ENCODE measurements at regions not wholly inside any gene's neighbourhood (a gene's known extent, or its start where the extent isn't known, plus 50 kb on each side); places are given as distances from the start of the nearest gene placed in this dataset.

- no peak for DNase-seq (ENCODE audit: low spot score)
- intact Hi-C loops (cut with DNase I), result loop anchor here in 1 of 2 donors (5.0 kb wide), 1 partner anchor 189 kb away; no protein-coding TSS in a partner anchor
Measured at GRCh38 chr1:238143038-238143437, 252.3 kb upstream of the ZP4 start.

GRCh38 chr1:238141353-238141752 is 250.6 kb upstream of the ZP4 start:
- intact Hi-C loops (cut with DNase I), result loop anchor here in 1 of 2 donors (5.0 kb wide), 1 partner anchor 191 kb away; no protein-coding TSS in a partner anchor
- DNase-seq (ENCODE audit: low spot score), result no peak

DNA sequence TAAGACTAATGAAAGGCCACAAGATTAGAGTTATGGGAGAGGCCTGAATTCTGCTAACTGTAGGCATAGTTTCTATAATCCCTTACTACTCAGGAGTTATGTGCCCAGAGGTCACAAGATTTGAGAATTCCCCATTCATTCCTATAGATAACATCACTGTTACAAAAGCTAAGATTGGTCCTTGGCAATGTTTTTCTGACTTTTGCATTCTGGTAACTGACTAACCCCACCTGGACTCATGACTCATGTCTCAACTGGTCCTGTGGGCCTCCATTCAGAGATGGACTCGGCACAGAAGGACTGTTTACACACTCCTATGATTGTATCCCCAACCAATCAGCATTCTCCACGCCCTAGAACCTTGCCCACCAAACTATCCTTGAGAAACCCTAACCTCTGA is 249.0 kb upstream of the ZP4 start:
- DNase-seq (ENCODE audit: low spot score), result no peak
- intact Hi-C loops (cut with DNase I), result loop anchor here in 1 of 2 donors (5.0 kb wide), 1 partner anchor 193 kb away; no protein-coding TSS in a partner anchor

DNA sequence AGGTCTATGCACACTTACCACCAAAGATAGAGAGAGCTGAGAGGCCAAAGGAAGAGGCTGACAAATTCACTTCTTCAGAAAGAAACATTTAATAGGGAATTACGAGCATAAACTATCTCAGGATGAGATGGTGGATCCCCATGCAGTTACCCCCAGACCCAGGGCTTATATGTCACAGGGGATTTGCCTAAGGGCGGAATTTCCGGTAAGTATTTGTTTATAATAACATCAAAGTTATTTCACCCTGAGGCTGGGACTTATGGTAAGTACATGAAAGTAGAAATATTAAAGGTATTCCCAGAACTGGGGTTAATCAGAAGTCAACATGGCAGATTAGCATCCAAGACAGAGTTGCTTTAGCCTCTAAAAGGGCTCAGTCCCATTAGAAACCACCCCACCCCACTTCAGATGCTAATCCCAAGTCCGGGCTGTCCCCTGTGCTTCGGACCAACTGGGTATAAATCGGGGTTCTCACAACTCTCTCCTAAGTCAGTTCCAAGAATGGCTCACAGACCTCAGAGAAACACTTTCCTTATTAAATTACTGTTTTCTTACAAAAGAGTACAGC is 247.4 kb upstream of the ZP4 start:
- no peak for DNase-seq (ENCODE audit: low spot score)
- intact Hi-C loops (cut with DNase I), result no loop called here

- intact Hi-C loops (cut with DNase I), result no loop called here
- DNase-seq (ENCODE audit: low spot score), result no peak
Measured at GRCh38 chr1:238135708-238136664, 245.3 kb upstream of the ZP4 start.

- intact Hi-C loops (cut with DNase I), result loop anchor here in 1 of 2 donors (5.0 kb wide), 1 partner anchor 47 kb away; no protein-coding TSS in a partner anchor
- no peak for DNase-seq (ENCODE audit: low spot score)
Measured at GRCh38 chr1:238129677-238130076, 239.0 kb upstream of the ZP4 start.

DNA sequence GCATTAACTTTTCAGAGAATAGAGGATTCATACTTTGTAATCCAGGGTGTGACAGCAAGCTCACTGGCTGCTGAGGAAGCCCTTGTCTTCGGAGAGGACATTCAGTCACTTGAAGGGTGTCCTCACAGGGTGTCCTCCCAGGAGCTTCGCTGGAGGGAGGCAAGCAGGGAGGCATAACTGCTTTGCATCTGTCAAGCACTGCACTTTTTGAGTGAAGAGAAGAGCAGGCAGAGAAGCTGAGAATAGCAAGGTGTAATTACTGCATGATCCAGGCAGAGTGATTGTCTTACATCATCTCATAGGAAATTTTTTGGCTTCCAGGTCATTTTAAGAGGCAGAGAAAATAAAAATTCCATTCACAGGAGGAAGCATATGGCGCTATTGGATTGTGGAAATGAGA is 232.5 kb upstream of the ZP4 start:
- DNase-seq (ENCODE audit: low spot score), result no peak
- intact Hi-C loops (cut with DNase I), result no loop called here

- intact Hi-C loops (cut with DNase I), result no loop called here
- no peak for DNase-seq (ENCODE audit: low spot score)
Measured at GRCh38 chr1:238119861-238120260, 229.1 kb upstream of the ZP4 start.

- no peak for DNase-seq (ENCODE audit: low spot score)
- intact Hi-C loops (cut with DNase I), result no loop called here
Measured at GRCh38 chr1:238119060-238119459, 228.3 kb upstream of the ZP4 start.

- DNase-seq (ENCODE audit: low spot score), result no peak
- intact Hi-C loops (cut with DNase I), result no loop called here
Measured at GRCh38 chr1:238115852-238116251, 225.1 kb upstream of the ZP4 start.

- intact Hi-C loops (cut with DNase I), result no loop called here
- no peak for DNase-seq (ENCODE audit: low spot score)
Measured at GRCh38 chr1:238112952-238113621, 222.4 kb upstream of the ZP4 start.

DNA sequence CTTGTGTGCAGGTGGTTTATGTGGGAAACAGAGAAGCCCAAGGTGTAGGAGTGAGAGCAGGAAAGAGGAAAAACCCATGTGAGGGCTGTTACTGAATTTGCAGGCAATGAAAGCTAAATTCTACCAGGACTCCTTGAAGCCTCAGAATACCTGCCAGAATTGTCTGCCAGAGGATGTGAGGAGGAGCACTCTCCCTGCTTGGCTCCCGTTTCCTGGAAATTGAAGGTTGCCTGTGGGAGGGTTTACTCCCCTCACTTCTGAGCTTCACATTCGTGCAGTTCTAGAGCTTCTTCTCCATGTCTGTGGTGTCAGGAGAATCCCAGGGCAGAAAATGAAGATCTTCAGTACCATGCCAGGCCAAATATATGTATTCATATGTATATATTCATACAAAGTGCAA is 220.8 kb upstream of the ZP4 start:
- no peak for DNase-seq (ENCODE audit: low spot score)
- intact Hi-C loops (cut with DNase I), result no loop called here

DNA sequence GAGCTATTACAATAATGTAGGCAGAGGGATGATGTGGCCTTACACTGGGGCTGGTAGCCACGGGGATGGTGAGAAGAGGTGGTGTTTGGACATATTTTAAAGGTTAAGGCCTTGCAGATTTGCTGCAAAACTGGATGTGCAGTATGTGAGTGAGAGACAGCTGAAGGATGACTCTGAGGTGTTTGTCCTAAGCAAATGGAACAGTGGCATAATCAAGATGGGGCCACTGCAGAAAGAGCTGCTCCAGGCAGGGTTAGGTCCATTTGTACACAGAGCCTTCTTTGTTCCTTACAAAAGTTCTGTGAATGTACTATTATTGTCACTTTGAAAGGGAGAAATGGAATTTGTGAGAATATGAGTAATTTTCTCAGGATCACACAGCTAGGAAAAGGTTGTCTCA is 220.4 kb upstream of the ZP4 start:
- DNase-seq (ENCODE audit: low spot score), result no peak
- intact Hi-C loops (cut with DNase I), result no loop called here

GRCh38 chr1:238108417-238108816 is 217.7 kb upstream of the ZP4 start:
- DNase-seq (ENCODE audit: low spot score), result no peak
- intact Hi-C loops (cut with DNase I), result no loop called here

- no peak for DNase-seq (ENCODE audit: low spot score)
Measured at GRCh38 chr1:238107322-238107721, 216.6 kb upstream of the ZP4 start.

DNA sequence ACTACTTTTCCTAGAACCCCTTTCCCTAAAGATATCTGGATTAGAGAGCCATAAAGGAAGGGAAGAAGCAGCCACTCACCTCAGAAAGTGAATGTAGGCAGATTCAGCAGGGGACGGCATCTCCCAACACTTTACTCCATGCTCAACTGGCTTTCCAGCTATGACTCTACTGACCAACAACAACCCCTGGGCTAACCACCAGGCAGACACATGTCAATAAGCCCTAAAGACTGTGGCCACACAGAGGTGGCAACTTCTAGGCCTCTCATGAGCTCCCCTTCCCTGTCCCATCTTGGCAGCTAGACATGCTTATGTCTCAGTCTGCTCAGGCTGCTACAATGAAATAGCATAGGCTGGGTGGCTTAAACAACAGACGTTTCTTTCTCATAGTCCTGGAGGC is 214.0 kb upstream of the ZP4 start:
- intact Hi-C loops (cut with DNase I), result no loop called here
- DNase-seq (ENCODE audit: low spot score), result no peak

More at GRCh38 chr1:238107322-238107721, 216.6 kb upstream of the ZP4 start:
- intact Hi-C loops (cut with DNase I), result no loop called here

DNA sequence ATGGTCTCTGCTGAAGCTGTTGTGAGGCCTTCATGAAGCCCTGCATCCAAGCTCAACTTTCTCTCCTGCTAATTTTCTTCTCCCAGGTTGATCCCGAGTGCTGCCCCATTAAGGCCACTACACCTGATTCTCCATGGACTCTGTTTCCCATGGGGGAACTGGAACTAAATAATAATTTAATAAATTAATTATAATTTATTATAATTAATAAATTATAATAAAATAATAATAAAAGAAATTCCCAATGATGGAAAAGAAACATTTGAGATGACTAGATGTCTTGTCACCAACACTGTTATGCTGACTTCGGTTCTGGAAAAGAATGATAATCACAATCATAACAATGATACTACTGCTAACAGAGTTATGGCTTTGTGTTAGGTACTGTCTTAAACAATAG is 211.2 kb upstream of the ZP4 start:
- intact Hi-C loops (cut with DNase I), result no loop called here
- DNase-seq (ENCODE audit: low spot score), result no peak

- intact Hi-C loops (cut with DNase I), result no loop called here
- no peak for DNase-seq (ENCODE audit: low spot score)
Measured at GRCh38 chr1:238099871-238100270, 209.1 kb upstream of the ZP4 start.

GRCh38 chr1:238089615-238090014 is 198.9 kb upstream of the ZP4 start:
- DNase-seq (ENCODE audit: low spot score), result no peak
- intact Hi-C loops (cut with DNase I), result no loop called here
